WERI-Rb-1 (cell line): ENCODE measurements at regions not wholly inside any gene's neighbourhood (a gene's known extent, or its start where the extent isn't known, plus 50 kb on each side); places are given as distances from the start of the nearest gene placed in this dataset.

Experiments used
- DNase-seq: peaks from one replicate; pipeline ENCODE4 v3.0.0-alpha.2; 2020
- H3K27ac ChIP-seq: fragments of 250-450 bp; sonication (Bioruptor Pico); 2 replicates; pipeline ENCODE4 v1.5.1; 2020; ENCODE audit warnings: mild to moderate bottlenecking, moderate library complexity
- H3K27me3 ChIP-seq: fragments of 250-450 bp; sonication (Bioruptor Pico); 2 replicates; pipeline ENCODE4 v1.5.1; 2021; ENCODE audit warnings: mild to moderate bottlenecking, low read depth, moderate library complexity; ENCODE audit not compliant: insufficient read depth, severe bottlenecking
- H3K36me3 ChIP-seq: fragments of 250-450 bp; sonication (Bioruptor Pico); 2 replicates; pipeline ENCODE4 v1.5.1; 2020; ENCODE audit warnings: mild to moderate bottlenecking, moderate library complexity
- H3K4me3 ChIP-seq: 2 replicates; pipeline ENCODE4 v1.5.1; 2011; ENCODE audit warnings: low read depth, mild to moderate bottlenecking, control low read depth, low read length
- H3K9me3 ChIP-seq: fragments of 250-450 bp; sonication (Bioruptor Pico); 2 replicates; pipeline ENCODE4 v1.5.1; 2021; ENCODE audit warnings: mild to moderate bottlenecking, moderate library complexity; ENCODE audit not compliant: severe bottlenecking
- CTCF ChIP-seq: IDR thresholded peaks from 2 replicates; pipeline ENCODE4 v1.5.1; 2011; ENCODE audit warnings: low read depth, mild to moderate bottlenecking, control low read depth, inconsistent platforms, low read length

GRCh38 chr1:87506147-87506546, 177.5 kb downstream of the LMO4 start:
- no peak overlapping the region for H3K27ac ChIP-seq
- H3K27me3 ChIP-seq, result no peaks in the 10 kb centered on the region
- no peaks in the 10 kb centered on the region for H3K9me3 ChIP-seq
- no peak overlapping the region for H3K4me3 ChIP-seq
- no peak for TF ChIP-seq CTCF
- no peaks in the 10 kb centered on the region for H3K36me3 ChIP-seq
- no peak for DNase-seq

- no peak for DNase-seq
Observed at GRCh38 chr1:87508247-87508787, 179.6 kb downstream of the LMO4 start.

GRCh38 chr1:87510540-87510939, 181.9 kb downstream of the LMO4 start:
- no peak for TF ChIP-seq CTCF
- Histone ChIP-seq H3K4me3 (no peak overlapping the region), H3K27me3 (no peaks in the 10 kb centered on the region), H3K27ac (no peak overlapping the region), H3K36me3 (no peaks in the 10 kb centered on the region), H3K9me3 (no peaks in the 10 kb centered on the region)
- no peak for DNase-seq

More at GRCh38 chr1:87508247-87508787, 179.6 kb downstream of the LMO4 start:
- no peak overlapping the region for H3K4me3 ChIP-seq
- H3K36me3 ChIP-seq, result no peaks in the 10 kb centered on the region
- H3K9me3 ChIP-seq, result no peaks in the 10 kb centered on the region
- H3K27ac ChIP-seq, result no peak overlapping the region
- no peak for TF ChIP-seq CTCF
- H3K27me3 ChIP-seq, result no peaks in the 10 kb centered on the region

GRCh38 chr1:87511449-87511848, 182.8 kb downstream of the LMO4 start:
- Histone ChIP-seq H3K36me3 (no peaks in the 10 kb centered on the region), H3K4me3 (no peak overlapping the region), H3K9me3 (no peaks in the 10 kb centered on the region), H3K27ac (no peak overlapping the region), H3K27me3 (no peaks in the 10 kb centered on the region)
- no peak for DNase-seq
- no peak for TF ChIP-seq CTCF

GRCh38 chr1:87512431-87512830, 183.8 kb downstream of the LMO4 start:
- no peaks in the 10 kb centered on the region for H3K9me3 ChIP-seq
- no peaks in the 10 kb centered on the region for H3K36me3 ChIP-seq
- no peak for DNase-seq
- H3K27ac ChIP-seq, result no peak overlapping the region
- H3K4me3 ChIP-seq, result no peak overlapping the region
- H3K27me3 ChIP-seq, result no peaks in the 10 kb centered on the region
- TF ChIP-seq CTCF, result no peak

GRCh38 chr1:87513255-87513654, 184.6 kb downstream of the LMO4 start:
- Histone ChIP-seq H3K36me3 (no peaks in the 10 kb centered on the region), H3K27me3 (no peaks in the 10 kb centered on the region), H3K4me3 (no peak overlapping the region), H3K27ac (no peak overlapping the region), H3K9me3 (no peaks in the 10 kb centered on the region)
- no peak for TF ChIP-seq CTCF
- DNase-seq, result no peak
